NCI-H1417 (cell line): ENCODE measurements at regions not wholly inside any gene's neighbourhood (a gene's known extent, or its start where the extent isn't known, plus 50 kb on each side); places are given as distances from the start of the nearest gene placed in this dataset.

Source experiments
- DNase-seq, 3 experiments: peaks; one replicate each; lab custom pipeline; 2025; lab: John Stamatoyannopoulos, UW

DNA sequence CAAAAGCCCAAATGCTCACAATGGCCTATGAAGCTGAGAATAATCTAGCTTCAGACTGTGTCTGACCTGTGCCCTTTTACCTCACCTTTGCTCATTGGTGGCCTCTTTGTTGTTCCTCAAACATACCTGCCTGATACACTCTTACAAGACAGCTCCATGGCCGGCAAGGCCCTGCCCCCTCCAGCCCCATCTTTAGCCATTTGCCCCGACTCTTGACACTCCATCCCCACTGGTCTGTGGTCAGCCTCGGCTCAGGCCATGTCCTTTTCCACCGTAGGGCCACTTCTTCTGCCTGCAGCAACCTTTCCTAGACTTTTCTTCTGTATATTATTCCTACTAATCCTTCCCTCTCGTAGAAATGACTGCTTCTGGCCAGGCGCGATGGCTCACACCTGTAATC is 265.2 kb downstream of the RPS24 start:
- no peak for DNase-seq

- DNase-seq = no peak
These were observed 266.3 kb downstream of the RPS24 start for GRCh38 chr10:78299851-78300468.

GRCh38 chr10:78300526-78300925 is 266.9 kb downstream of the RPS24 start:
- no peak for DNase-seq

DNA sequence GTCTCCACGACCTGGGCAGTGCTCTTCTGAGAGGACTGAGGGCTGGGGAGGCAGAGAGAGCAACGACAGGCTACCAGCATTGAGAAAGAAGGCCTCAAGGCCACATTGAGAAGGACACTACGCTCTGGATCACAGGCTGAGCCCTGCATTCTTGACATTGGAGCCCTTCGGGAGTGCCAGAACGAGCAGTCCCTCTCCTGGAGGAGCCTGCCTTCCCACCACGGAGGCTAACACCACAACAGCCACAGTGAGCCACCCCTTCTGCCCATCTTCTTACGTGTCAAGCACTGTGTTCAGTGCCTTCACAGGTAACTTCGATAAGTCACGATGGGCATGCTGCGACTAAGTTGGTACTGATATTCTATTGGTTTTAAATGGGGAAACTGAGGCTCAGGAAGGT is 267.8 kb downstream of the RPS24 start:
- DNase-seq = no peak

- DNase-seq = peak in 2 of 3 experiments; percentile 17 to 52
These were observed 268.5 kb downstream of the RPS24 start for GRCh38 chr10:78301891-78302738.

- DNase-seq = no peak
These were observed 269.0 kb downstream of the RPS24 start for GRCh38 chr10:78302739-78302988.

DNA sequence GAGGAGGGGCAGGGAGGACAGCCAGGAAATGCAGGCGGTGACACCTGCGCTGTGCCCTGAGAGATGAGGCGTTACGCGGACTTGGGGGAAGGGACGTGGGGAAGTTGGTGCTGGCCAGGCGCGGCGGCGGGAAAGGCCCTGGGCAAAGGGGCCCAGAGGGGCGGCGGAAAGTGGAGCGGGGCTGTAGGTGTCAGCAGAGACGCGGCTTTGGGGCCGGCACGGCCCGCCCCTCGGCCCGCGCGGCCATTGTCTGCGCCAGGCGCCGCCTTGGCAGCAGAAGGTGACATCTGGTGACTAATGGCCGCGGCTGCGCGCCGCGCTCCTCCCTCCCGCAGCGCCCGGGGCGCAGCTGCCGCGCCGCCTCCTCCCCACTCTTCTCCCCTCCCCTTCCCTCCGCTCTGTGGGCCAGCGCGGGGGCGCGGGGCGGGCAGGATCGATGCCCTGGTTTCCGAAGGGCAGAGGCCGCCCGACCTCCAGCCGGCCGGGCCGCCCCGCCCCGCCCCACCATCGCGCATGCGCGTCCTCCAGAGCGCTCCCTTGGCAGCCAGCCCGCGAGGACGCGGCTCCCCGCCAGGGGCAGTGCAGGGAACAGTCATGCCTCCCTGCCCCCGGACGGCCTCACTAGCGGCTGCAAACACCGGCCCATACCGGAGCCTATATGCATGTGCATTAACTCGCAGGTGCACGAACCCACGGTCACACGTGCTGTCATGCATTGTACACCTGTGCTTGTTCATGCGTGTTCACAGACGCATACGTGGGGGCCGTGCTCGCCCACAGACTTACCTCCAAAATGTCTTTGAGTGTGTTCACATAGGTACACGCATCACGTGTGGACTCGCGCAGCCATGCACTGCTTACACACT is 269.6 kb downstream of the RPS24 start:
- peak; percentile 86 to 96 (median 93) for DNase-seq

DNA sequence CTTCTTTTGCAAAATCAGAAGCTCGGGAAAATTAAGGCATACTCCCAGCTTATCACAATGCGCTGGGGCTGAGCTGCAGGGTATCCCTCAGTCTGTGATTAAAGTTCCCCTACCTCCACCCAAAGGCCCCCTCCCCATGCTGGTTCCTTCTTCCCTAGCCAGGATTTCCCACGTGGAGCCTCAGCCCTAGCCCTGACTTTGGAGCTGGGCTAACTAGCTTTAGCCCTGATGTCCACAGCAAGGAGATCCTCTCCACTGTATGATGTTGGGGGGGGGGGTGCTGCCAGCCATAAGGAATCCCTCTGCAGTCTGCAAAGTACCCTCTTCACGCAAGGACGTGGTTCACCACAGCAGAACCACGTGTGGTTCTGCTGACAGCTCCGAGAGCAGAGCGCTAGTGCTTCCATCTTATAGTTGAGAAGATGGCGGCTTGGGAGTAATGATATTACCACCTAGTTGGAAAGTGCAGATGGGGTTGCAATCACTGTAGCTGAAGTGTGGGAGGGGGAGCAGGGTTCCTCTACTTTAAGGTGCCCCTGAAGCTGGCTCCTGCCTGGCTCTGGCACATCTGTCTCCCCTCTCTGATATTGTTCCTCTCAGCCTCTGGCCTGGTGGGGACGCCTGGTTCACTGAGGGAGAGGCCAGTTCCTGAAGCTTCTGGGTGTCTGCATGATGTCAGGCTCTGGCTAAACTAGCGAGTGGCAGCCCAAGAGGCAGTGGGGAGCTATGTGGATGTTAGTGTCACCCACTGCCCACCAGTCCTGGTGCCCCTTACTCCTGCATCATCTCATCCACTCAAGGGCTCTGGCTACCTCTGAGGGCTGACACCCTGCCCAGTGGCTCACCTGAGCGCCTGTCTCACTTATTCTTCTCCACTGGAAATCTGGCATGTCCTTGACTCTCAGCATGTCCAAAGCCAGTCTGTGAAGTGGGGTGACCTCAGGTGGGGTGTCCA is 270.7 kb downstream of the RPS24 start:
- no peak for DNase-seq

DNA sequence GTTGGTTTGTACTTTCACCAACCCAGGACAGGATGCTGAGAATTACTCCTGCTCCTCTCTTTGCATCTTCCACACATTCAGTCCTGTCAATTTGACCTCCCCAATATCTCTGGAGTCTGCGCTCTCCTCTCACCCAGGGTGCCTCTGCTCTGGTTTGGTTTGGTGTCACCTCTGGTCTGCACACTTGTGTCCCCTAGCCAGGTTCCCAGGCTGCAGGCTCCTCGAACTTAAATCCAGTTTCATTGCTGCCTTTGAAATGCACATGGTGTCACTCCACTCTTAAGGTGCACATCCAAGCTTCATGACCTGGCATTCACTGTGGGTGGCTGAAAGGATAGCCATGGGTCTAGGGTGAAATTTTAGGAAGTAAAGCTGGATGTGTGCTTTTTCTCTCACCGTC is 271.6 kb downstream of the RPS24 start:
- DNase-seq = no peak

DNA sequence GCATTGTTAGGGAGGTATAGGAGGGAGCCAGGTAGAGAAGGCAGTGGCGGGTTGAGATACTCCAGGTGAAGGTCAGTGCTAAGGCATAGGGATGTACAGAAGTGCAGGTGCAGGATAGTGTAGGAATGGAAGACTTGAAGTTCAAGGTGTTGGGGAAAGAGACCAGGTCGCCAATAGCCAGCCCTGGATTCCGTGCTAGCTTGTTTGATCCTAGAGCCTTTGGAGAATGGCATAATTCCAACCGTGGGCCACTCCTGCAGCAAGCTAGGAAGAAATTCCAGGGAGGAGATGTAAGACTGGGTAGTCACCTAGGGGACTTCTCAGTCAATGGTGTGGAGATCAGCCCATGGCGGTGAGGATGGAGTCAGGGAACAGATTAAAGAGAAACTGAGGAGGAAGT is 272.7 kb downstream of the RPS24 start:
- no peak for DNase-seq

DNA sequence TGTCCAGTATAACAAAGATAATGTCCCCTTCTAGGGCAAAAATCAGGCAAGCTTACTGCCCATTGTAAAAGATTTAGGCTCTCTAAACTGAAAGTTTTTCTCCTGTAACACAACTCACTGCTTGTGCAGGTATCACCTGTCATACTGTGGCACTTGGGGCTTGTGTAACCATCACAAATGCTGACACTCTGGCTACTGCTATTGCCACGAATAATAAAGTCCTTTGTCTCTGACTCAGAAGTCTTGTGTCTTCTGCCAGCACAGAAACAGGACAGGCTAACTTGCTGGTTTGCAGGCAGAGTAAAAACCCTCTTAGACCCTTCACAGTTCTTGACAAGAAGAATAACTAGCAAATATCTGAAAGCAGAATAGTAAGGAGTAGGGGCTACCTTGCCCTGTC is 273.9 kb downstream of the RPS24 start:
- no peak for DNase-seq

- DNase-seq = no peak
These were observed 276.0 kb downstream of the RPS24 start for GRCh38 chr10:78309536-78310237.

DNA sequence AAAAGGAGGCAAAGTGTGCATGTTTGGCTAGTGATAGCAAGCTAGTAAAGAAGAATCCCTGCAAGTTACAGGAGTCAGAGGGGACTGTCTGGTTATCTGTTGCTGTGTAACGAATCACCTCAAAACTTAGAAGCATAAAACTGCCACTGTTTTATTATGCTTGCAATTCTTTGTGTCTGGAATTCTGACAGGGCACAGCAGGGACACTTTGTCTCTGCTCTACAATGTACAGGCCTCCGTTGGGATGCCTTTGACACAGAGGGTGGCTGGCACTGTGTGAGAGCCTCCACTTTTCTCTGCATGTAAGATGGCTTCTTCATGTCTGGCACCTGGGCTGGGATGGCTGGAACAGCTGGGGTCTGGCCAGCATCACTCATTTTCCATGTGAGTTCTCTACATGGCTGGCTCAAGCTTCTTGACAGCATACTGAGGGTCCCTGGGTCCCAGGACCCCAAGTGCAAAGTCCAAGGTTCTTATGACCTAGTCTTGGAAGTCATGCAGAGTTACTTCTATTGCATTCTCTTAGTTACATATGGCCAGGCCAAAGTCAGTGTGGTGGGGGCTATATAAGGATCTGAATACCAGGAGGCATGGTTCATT is 276.9 kb downstream of the RPS24 start:
- DNase-seq = no peak

DNA sequence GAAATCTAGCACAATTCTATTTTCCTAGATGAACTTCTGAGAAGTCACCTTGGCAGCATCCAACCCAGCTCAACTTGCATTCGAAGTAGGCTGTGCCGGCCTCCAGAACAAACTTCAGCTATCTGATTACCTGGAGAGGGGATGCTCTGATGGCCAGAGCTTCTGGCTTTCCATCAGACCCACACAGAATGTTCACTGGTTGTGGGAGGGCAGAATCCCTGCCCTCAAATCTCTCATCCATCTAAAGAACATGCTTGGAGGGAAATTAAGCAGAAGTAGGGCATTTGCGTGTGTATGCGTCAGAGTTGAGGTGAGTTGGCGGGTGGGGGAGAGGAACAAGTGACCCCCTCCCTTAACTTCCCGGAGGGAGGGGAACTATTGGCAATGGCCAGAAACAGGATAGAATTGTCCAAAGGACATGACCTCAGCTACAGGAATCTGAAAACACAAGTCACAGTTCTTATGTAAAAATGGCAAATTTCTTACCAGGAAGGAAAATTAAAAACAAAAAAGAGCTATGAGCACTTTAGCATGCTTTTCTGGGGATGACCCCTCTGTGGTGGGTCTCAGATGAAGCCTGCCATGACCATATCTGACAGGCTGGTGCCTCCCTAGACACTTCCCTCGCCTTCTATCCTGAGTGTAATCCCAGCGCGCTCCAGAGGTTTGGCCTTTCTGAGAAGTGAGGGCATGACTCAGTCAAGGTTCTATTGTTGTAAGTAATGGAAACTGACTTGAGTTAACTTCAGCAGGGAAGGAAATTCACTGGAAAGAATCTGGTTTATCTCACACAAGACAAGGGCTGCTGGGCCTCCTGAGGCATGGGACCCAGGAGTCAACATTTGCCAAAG is 278.8 kb downstream of the RPS24 start:
- no peak for DNase-seq

DNA sequence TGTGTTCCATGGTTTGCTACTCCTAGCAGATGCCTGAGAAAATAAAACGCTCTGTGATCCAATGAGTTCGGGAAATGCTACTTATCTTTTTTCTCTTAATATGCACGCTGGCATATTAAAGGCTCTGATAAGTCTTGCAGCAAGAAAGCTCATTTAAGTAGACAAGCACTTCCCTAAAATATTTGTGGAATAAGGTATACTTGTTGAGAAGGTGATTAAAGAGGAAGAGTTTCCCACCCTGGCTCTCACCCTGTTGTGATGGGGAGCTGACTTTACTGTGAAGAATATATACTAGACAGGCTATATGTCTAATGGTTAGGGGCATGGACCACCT is 279.4 kb downstream of the RPS24 start:
- DNase-seq = no peak

GRCh38 chr10:78313636-78314035 is 280.0 kb downstream of the RPS24 start:
- no peak for DNase-seq

DNA sequence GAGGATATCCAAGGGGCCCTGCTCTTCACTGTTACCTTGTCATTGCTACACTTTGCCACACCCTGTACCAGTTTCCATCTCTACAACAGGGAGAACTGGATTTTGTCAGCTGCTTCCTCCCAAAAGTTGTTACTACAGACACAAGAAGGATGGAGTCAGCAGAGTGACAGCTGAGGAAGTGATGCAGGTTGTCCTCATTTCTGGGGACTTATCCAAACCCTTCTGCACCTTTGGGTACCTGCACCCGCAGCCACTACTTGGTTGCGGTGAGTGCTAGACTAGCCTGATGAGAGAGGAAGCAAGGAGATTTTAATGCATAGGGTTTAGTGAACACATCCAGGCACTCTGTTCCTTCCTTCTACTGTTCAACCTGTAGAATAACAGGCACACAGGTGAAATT is 281.0 kb downstream of the RPS24 start:
- no peak for DNase-seq

GRCh38 chr10:78316451-78316931 is 282.8 kb downstream of the RPS24 start:
- DNase-seq = no peak

DNA sequence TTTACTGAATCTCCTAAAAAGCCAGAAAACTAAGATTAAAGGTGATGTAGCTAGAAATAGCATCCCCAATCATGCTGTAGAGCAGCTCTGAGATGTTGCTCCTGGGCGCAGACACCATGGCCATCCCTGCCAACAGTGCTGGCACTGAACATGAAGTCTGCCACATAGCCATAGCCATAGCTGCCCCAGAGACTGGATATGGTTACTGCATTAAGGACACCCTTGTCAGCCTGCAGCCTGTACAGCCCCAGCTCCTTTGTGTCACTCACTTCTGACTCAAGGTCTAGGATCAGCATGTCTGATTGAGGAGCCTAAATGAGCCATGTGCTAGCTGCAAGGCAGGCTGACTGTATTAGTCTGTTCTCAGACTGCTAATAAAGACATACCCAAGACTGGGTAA is 284.6 kb downstream of the RPS24 start:
- DNase-seq = no peak

GRCh38 chr10:78319371-78319770 is 285.7 kb downstream of the RPS24 start:
- DNase-seq = no peak
